ENCODE measurements at regions not wholly inside any gene's neighbourhood (a gene's known extent, or its start where the extent isn't known, plus 50 kb on each side); places are given as distances from the start of the nearest gene placed in this dataset.

- TF ChIP-seq REST (IDR thresholded peaks at IDR 0.05; ENCODE audit: insufficient read depth in 1 of 2, low read depth in 2 of 2, low read length in 2 of 2) (no peak), FOXP2 (optimal IDR thresholded peaks at IDR 0.05; ENCODE audit: borderline replicate concordance, extremely low read depth, extremely low read length, insufficient read depth) (no peak), TAF1 (IDR thresholded peaks at IDR 0.05; ENCODE audit: borderline replicate concordance, insufficient read depth, low read length) (no peak)
These were observed 512.1 kb upstream of the ROBO2 start for GRCh38 chr3:76527773-76528172.
